HG03571 (cell line): ENCODE measurements at regions not wholly inside any gene's neighbourhood (a gene's known extent, or its start where the extent isn't known, plus 50 kb on each side); places are given as distances from the start of the nearest gene placed in this dataset.

ENCODE experiments used
- ATAC-seq: cut with Tn5 transposase; IDR thresholded peaks from one replicate; pipeline ENCODE4 v1.9.1; 2021; ENCODE audit not compliant: unreplicated experiment

DNA sequence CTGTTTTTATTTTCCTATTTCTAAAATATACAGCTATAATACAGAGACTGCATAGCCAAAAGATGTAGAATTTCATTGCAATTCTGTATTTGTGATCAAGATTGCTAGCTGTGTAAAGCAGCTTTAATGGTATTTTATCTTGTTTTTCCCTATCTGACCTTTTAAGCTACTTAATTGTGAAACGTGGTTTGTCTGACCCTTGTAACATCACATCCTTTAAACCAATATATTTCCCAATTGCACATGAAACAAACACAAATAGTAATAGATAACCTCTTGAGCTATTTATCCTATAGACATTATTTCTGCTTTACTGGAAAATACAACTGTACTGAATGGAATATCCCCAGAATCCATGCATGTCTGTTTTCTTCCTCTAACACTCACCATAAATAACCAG lies 112.2 kb upstream of the PLPPR4 start:
- ATAC-seq = no peak

- no peak for ATAC-seq
These were observed 100.6 kb upstream of the PLPPR4 start for GRCh38 chr1:99163671-99164070.

GRCh38 chr1:99170516-99170915 lies 93.8 kb upstream of the PLPPR4 start:
- ATAC-seq = no peak

DNA sequence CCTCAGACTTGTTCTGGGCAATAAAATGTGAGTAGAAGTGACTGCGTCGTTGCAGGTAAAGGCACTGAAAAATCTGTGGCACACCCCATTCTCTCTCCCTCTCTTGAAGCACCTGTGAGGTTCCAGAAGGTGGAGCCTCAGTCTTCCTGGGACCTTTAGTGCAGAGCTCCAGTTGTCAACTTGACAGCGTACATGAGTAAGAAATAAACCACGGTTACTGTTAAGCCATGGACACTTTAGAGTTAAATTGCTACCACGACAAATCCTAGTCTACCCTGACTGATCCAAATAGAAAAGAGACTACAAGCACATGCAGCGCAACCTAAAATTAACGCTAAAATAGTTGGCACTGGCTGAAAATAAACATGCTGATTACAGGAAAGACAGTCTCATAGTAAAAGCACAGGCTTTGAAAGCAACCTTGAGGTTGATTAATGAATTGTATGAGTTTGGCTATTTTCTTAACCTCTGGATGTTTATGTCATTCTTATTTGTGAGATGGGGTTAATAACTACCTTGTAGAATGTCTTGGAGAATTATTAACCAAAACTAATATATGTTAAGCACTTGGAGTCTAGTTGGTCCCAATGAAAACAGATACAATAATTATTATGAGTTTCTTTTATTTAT lies 93.0 kb upstream of the PLPPR4 start:
- ATAC-seq = no peak

DNA sequence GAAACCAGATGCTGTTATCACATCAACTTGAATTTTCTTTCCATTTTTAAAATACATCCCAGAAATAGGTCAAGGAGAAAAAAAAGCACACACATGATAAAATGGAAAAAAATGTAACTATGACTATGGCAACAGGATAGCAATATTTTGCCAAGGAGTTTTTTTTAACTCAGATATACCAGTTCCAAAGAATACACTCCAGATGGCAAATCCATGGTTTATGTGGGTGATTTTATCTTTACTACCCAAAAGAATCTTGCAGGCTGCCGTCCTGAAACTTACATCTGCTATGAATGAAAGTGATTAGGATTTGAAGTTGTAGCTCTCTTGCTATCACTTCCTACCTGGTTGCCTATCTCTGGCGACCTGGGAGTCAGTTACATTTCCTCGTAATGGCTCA lies 91.0 kb upstream of the PLPPR4 start:
- ATAC-seq = no peak

- no peak for ATAC-seq
These were observed 90.4 kb upstream of the PLPPR4 start for GRCh38 chr1:99173900-99174299.

GRCh38 chr1:99176753-99177152 lies 87.5 kb upstream of the PLPPR4 start:
- no peak for ATAC-seq

DNA sequence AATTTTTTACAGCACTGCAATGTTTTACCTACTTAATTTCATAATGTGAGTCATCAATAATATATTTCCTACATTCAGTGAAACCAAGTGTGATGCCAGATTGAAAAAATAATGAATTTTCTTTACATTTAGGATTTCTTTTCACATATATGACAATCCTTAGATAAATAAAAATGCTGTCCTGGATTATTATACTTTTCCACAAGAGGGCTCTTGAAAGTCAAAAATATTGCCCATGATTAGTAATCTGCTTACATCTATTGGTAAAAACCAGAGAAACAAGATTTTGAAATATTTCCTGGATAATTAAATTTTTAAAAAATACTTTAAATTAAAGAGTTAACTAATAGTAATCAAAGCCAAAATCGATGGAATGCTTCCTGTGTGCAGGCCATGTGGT lies 86.8 kb upstream of the PLPPR4 start:
- no peak for ATAC-seq

- peak; percentile 93 for ATAC-seq
These were observed 83.9 kb upstream of the PLPPR4 start for GRCh38 chr1:99180343-99180808.

DNA sequence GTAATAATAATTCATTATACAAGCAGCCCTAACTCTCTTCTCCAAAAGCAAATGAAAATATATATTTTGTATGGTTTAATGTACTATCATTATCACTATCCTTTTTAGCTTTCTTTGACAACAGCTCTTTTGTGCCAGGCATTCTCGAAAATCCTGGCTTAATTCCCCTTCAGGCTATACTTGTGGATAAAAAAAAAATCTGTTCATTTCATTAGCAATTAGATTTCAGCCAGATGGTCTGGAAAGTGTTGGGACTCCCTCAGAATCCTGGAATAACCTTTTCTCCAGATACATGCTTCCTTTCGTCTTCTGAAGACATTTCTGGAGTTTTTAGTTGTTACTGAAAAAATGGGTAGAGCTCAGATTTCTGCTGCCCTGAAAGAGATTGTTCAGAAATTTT lies 83.4 kb upstream of the PLPPR4 start:
- no peak for ATAC-seq

DNA sequence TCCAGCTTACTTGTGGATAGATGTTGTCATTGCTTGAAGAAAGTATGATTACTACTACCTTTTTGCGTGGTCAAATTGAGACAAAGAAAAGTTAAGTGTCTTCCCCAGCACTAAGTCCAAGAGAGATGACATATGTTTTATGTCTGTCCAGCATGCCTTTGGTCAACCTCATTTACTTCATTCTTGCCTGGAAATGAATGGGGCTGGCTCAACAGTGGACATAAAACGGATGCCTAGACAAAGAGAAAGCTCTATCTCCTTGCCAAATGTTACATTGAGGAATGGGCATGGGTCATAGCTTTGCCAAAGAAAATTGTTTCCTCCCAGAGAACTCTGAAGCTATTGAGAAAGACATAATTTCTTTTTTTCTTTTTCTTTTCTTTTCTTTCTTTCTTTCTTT lies 82.4 kb upstream of the PLPPR4 start:
- no peak for ATAC-seq

- no peak for ATAC-seq
These were observed 79.1 kb upstream of the PLPPR4 start for GRCh38 chr1:99185196-99185595.

- no peak for ATAC-seq
These were observed 70.9 kb upstream of the PLPPR4 start for GRCh38 chr1:99193431-99193830.

DNA sequence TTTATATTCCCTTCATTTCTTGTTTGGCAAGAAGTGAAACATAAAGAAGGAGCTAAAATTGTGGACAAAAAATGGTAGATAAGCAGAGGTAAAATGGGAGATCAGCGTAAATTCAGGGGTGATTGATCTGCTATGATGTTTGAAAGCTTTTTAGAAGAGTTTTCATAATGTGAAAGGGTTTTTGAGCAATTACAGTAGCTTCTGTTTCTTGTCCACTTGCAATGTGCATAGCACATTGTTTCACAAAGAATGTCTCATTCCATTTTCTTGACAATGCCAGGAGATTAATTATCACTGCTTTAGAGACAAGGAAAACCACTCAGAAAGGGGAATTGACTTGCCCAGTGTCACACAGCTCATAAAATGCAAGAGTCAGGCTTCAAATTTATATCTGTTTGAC lies 65.9 kb upstream of the PLPPR4 start:
- no peak for ATAC-seq

DNA sequence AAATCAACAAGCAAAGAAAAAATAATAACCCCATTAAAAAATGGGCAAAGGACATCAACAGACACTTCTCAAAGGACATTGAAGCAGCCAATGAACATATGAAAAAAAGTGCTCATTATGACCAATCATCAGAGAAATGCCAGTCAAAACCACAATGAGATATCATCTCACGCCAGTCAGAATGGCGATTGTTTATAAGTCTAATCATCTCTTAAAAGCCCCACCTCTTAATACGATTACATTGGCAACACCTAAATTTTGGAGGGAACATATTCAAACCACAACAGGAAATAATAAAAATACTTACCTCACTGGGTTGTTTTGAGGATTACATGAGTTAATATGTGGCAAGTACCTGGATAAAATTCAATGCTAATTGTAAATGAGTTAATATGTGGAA lies 57.1 kb upstream of the PLPPR4 start:
- ATAC-seq = no peak
